MM.1S (cell line): ENCODE measurements at regions not wholly inside any gene's neighbourhood (a gene's known extent, or its start where the extent isn't known, plus 50 kb on each side); places are given as distances from the start of the nearest gene placed in this dataset.

ENCODE experiments used
- DNase-seq: peaks from one replicate; pipeline ENCODE4 v3.0.0-alpha.2; 2015
- H2AFZ ChIP-seq: fragments of 300-600 bp; sonication (generic); 2 replicates; pipeline ENCODE4 v1.6.0; 2016; ENCODE audit warnings: antibody characterized with exemption, low read length
- H3F3A ChIP-seq: fragments of 300-600 bp; sonication (generic); 2 replicates; pipeline ENCODE4 v1.6.1; 2016; ENCODE audit warnings: mild to moderate bottlenecking, antibody characterized with exemption, low read length, moderate library complexity, mixed read lengths; ENCODE audit not compliant: insufficient read depth
- H3K27ac ChIP-seq: fragments of 300-600 bp; sonication (generic); 2 replicates; pipeline ENCODE4 v1.5.1; 2016; ENCODE audit warnings: mild to moderate bottlenecking, low read length
- H3K27me3 ChIP-seq: fragments of 300-600 bp; sonication (generic); replicated peaks from 2 replicates; pipeline ENCODE4 v1.6.0; 2016; ENCODE audit warnings: low read length; ENCODE audit not compliant: insufficient read depth
- H3K36me3 ChIP-seq: fragments of 300-600 bp; sonication (generic); replicated peaks from 2 replicates; pipeline ENCODE4 v1.6.1; 2016; ENCODE audit warnings: mild to moderate bottlenecking, low read length, mixed read lengths; ENCODE audit not compliant: insufficient read depth
- H3K4me1 ChIP-seq: fragments of 300-600 bp; sonication (generic); 2 replicates; pipeline ENCODE4 v1.6.1; 2016; ENCODE audit warnings: low read length, mixed read lengths
- H3K4me2 ChIP-seq: fragments of 300-600 bp; sonication (generic); 2 replicates; pipeline ENCODE4 v1.6.0; 2016; ENCODE audit warnings: low read depth, low read length
- H3K4me3 ChIP-seq: fragments of 300-600 bp; sonication (generic); 2 replicates; pipeline ENCODE4 v1.5.1; 2016; ENCODE audit warnings: low read length, mixed read lengths
- H3K79me2 ChIP-seq: fragments of 300-600 bp; sonication (generic); 2 replicates; pipeline ENCODE4 v1.6.1; 2016; ENCODE audit warnings: mixed run types, low read length, mixed read lengths
- H3K9ac ChIP-seq: fragments of 300-600 bp; sonication (generic); 2 replicates; pipeline ENCODE4 v1.6.1; 2016; ENCODE audit warnings: low read length, mixed read lengths
- H3K9me2 ChIP-seq: fragments of 300-600 bp; sonication (generic); replicated peaks from 2 replicates; pipeline ENCODE4 v1.6.1; 2016; ENCODE audit warnings: mild to moderate bottlenecking, low read length, mixed read lengths; ENCODE audit not compliant: insufficient read depth
- H3K9me3 ChIP-seq: fragments of 300-600 bp; sonication (generic); replicated peaks from 2 replicates; pipeline ENCODE4 v1.6.1; 2016; ENCODE audit warnings: mild to moderate bottlenecking, low read length, mixed read lengths; ENCODE audit not compliant: insufficient read depth
- H4K20me1 ChIP-seq: fragments of 300-600 bp; sonication (generic); 2 replicates; pipeline ENCODE4 v1.6.1; 2016; ENCODE audit warnings: mild to moderate bottlenecking, low read length, moderate library complexity, mixed read lengths; ENCODE audit not compliant: insufficient read depth
- CTCF ChIP-seq: fragments of 300-600 bp; sonication (generic); IDR thresholded peaks from 2 replicates; pipeline ENCODE4 v1.5.1; 2016; ENCODE audit warnings: antibody characterized with exemption, low read length, mixed read lengths
- EZH2 ChIP-seq: fragments of 300-600 bp; sonication (generic); optimal IDR thresholded peaks from 2 replicates; pipeline ENCODE3; 2017; ENCODE audit warnings: low read depth, mild to moderate bottlenecking, antibody characterized with exemption, low read length, mixed read lengths
- EZH2phosphoT487 ChIP-seq: fragments of 300-600 bp; sonication (generic); IDR thresholded peaks from 2 replicates; pipeline ENCODE4 v1.6.1; 2018; ENCODE audit warnings: antibody characterized with exemption, low read length

- Histone ChIP-seq H3K9ac (no peak overlapping the region), H3K4me3 (no peak overlapping the region), H3K36me3 (no peaks in the 10 kb centered on the region), H3F3A (no peaks in the 10 kb centered on the region), H4K20me1 (no peaks in the 10 kb centered on the region), H2AFZ (no peak overlapping the region), H3K9me2 (no peaks in the 10 kb centered on the region), H3K27ac (no peak overlapping the region), H3K79me2 (no peaks in the 10 kb centered on the region), H3K27me3 (no peaks in the 10 kb centered on the region), H3K9me3 (no peaks in the 10 kb centered on the region), H3K4me1 (no peaks in the 10 kb centered on the region), H3K4me2 (no peak overlapping the region)
- TF ChIP-seq EZH2phosphoT487 (no peak), CTCF (no peak), EZH2 (no peak)
- no peak for DNase-seq
Observed at GRCh38 chr7:136470179-136470578, 398.3 kb upstream of the CHRM2 start.

- no peak overlapping the region for H3K27ac ChIP-seq
- H3K79me2 ChIP-seq, result no peaks in the 10 kb centered on the region
- no peak overlapping the region for H2AFZ ChIP-seq
- H3K4me3 ChIP-seq, result no peak overlapping the region
- H3F3A ChIP-seq, result no peaks in the 10 kb centered on the region
- H4K20me1 ChIP-seq, result no peaks in the 10 kb centered on the region
- H3K9me2 ChIP-seq, result no peaks in the 10 kb centered on the region
- H3K9me3 ChIP-seq, result no peaks in the 10 kb centered on the region
- H3K4me2 ChIP-seq, result no peak overlapping the region
- no peaks in the 10 kb centered on the region for H3K36me3 ChIP-seq
- no peak for DNase-seq
- TF ChIP-seq EZH2, result no peak
- no peak for TF ChIP-seq CTCF
- no peak for TF ChIP-seq EZH2phosphoT487
- H3K4me1 ChIP-seq, result no peaks in the 10 kb centered on the region
- H3K27me3 ChIP-seq, result no peaks in the 10 kb centered on the region
- H3K9ac ChIP-seq, result no peak overlapping the region
Observed at GRCh38 chr7:136452949-136453348, 415.5 kb upstream of the CHRM2 start.

- no peak for TF ChIP-seq EZH2
- no peak for TF ChIP-seq EZH2phosphoT487
- no peak for TF ChIP-seq CTCF
- no peaks in the 10 kb centered on the region for H3K9me3 ChIP-seq
- H3K9me2 ChIP-seq, result no peaks in the 10 kb centered on the region
- H3K36me3 ChIP-seq, result no peaks in the 10 kb centered on the region
- no peak overlapping the region for H2AFZ ChIP-seq
- H4K20me1 ChIP-seq, result no peaks in the 10 kb centered on the region
- H3K27me3 ChIP-seq, result no peaks in the 10 kb centered on the region
- H3K4me1 ChIP-seq, result no peaks in the 10 kb centered on the region
- H3K4me3 ChIP-seq, result no peak overlapping the region
- no peaks in the 10 kb centered on the region for H3F3A ChIP-seq
- no peak overlapping the region for H3K9ac ChIP-seq
- no peak overlapping the region for H3K27ac ChIP-seq
- no peaks in the 10 kb centered on the region for H3K79me2 ChIP-seq
- H3K4me2 ChIP-seq, result no peak overlapping the region
- no peak for DNase-seq
Observed at GRCh38 chr7:136446751-136447150, 421.7 kb upstream of the CHRM2 start.
